Hematopoietic multipotent progenitor cell treated with erythropoietin and hydrocortisone succinate and interleukin-3 and kit ligand, for 15 days (in vitro differentiated cells): ENCODE measurements at regions not wholly inside any gene's neighbourhood (a gene's known extent, or its start where the extent isn't known, plus 50 kb on each side); places are given as distances from the start of the nearest gene placed in this dataset.

Source experiments
- DNase-seq: peaks from one replicate; pipeline ENCODE4 v3.0.0-alpha.2; 2015; ENCODE audit warnings: low spot score

- no peak for DNase-seq
Observed at GRCh38 chr7:131226514-131226865, 101.2 kb upstream of the MKLN1 start.

DNA sequence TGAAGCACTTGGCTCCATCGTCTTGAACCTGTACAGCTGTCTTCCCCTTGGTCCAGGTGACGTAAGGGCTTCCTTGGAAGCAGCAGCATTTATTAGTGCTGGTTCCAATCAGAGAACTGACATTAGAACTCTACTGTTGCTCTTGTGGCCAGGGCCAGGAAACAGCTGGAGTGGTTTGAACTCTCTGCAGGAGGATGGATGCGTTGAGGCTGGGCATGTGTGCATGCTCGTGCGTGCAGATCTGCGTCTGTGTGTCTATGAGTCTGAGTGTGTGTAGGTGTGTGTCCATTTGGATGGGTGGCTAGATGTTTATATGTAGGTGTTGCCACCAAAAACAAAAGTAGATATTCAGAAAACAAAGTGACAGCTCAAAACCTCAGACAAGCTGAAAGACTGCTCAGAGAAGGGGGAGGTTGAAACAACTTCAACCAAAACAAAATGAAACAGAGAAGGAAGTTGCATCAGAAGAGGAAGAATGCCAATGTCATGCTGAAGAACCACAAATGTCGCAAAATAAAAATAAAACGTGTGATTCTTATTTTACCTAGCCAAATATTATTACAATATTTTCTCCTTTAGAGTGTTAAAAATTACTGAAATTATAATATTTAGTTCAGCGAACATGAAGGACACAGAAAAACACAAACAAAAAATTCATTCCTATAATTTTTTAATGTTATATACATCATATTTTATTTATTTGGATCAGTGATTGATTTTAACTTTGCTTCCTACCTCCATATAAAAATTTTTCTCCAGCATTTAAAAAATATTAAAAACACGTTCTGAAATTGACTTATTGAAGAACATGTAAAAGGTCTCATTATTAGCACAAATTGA is 96.1 kb upstream of the MKLN1 start:
- no peak for DNase-seq

DNA sequence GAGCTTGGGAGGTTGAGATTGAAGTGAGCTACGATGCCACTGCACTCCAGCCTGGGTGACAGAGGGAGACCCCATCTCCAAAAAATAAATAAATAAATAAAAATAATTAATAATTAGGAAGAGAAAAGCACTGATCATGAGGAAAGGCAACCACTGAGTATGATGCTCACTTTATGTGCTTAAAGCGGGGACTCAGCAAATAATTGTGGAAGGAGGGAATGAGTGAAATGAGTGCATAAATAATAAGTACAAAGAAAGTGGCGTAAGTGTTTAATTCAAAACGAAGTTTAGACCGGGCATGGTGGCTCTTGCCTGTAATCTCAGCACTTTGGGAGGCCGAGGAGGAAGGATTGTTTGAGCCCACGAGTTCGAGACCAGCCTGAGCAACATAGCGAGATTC is 94.9 kb upstream of the MKLN1 start:
- DNase-seq = no peak

DNA sequence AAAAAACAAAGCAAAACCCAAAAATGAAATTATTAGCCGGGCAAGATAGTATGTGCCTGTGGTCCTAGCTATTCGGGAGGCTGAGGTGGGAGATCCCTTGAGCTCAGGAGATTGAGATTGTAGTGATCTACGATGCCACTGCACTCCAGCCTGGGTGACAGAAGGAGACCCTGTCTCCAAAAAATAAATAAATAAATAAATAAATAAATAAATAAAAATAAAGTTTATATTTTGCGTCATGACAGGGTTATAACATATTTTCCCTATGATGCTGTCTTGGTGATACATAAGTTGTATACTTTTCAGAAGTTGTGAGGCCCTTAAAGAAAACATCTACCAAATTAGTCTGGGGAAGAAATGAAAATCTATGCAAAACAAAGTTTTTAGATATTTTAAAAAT is 94.5 kb upstream of the MKLN1 start:
- no peak for DNase-seq

DNA sequence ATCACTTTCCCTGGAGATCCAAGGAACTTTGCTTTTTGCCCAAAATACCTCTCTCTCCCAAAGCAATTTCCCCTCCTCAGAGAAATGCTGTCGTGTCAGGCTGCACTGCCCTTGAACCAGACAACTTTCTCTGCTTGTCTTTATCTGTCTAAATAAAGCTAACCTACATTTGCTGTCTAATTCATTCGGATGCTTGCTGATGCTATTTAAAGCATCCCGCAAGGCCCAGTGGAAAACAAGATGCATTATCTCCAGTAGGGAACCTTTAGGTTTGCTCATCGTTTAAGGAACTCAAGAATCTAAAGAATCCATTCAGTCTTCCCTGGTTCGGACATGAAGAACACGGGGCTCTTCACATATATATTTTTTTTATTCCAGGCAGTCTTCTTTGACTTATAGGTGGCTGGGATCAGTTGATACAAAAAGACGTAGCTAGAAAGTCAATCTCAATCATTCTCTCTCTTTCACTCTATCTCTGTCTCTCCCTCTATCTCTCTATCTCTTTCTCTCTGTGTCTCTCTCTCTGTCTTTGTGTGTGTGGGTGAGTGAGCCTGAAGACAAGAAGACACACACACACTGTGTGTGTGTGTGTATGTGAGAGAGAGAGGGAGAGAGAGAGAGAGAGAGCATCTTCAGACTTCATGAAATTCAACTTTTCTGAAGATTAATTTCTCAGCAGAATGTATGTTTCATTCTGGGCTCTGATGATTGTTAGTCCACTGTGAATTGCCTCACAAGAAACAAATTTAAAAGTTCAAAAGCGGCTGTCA is 92.8 kb upstream of the MKLN1 start:
- no peak for DNase-seq

DNA sequence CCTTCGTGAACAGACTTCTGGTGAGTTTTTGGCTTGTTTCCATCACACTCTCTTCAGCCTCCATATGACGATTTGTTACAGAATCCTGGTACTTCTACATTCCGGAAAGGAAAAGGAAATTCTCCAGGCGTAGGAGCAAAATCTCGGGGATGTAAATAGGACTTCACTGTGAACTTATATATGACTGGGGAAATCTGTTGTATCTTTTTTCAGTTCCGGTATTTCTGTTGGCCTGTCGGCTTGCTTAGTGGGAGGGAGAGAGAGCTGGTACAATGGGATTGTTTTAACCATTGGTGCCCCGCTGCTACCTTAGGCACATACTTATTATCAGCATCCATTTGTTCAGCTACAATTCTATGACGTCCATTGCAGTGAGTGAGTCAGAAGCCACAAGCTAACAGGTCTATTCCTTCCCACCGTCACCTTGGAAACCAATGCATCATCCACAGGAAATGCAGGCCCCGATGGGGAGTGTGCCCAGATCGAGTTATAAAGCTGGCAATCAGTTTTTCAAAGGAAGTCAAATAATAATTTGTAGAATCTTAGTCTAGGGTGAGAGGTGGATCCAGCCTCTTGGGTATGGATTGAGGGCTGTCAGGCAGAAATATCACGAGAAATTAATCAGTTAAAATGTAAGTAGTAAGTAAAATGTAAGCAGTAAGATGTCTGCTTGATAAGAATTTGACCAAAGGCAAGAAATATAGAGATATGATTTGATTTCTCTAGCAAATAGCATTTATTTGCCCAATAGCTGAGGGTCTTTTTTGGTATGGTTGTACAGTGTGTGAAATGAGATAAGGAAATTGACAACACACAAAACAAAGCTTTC is 92.0 kb upstream of the MKLN1 start:
- DNase-seq = no peak

GRCh38 chr7:131236318-131236672 is 91.4 kb upstream of the MKLN1 start:
- DNase-seq = no peak

DNA sequence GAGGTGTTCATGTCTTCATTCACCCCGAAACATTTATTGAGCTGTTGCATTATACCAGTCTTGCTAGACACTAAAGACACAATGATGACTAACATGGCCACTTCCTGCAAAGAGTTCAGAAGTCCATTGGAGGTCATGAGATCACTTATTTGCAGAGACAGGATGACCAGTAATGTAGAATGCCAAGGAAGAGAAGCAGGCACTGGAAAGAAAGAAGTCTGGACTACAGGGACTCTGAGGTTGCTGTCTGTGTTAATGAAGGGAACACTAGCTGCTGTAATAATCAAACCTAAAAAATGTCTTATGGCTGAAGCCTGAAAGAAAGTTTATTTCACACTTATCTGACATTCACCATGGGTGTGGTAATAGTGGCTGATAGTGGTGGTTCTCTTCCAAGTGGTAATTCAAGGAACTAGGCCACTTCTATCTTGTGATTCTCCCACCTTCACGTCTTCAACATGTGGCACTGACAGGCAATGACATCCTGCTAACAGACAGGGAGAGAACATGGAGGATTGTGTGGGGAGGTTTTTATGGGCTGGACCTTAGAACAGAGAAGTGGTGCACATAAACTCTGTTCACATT is 89.2 kb upstream of the MKLN1 start:
- no peak for DNase-seq

DNA sequence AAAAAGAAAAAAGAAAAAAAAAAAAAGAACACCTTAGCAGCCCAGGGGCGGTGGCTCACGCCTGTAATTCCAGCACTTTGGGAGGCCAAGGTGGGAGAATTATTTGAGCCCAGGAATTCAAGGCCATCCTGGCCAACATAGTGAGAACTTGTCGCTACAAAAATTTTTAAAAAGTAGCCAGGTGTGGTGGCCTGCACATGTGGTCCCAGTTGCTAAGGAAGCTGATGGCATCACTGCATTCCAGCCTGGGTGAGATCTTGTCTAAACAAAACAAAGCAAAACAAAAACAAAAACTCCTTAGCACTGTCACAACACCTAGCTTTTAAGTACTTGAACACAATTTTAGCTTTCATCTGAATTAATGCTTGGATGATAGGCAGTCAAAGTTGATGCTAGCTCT is 86.3 kb upstream of the MKLN1 start:
- DNase-seq = no peak

DNA sequence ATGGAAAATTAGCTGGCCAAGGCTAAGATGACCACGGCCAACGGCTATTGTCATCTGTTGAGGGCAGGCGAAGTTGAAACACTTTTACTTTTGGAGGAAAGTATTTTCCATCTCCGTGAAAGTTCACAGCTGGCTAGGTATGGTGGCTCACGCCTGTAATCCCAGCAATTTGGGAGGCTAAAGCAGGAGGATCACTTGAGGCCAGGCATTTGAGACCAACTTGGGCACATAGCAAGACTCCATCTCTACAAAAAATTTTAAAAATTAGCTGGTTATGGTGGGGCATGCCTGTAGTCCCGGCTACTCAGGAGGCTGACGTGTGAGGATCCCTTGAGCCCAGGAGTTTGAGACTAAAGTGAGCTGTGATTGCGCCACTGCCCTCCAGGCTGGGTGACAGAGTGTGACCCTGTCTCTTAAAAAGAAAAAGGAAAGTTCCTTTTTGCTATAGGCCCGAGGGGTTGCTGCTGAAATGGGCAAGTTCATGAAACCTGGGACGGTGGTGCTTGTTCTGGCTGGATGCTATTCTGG is 85.5 kb upstream of the MKLN1 start:
- no peak for DNase-seq

DNA sequence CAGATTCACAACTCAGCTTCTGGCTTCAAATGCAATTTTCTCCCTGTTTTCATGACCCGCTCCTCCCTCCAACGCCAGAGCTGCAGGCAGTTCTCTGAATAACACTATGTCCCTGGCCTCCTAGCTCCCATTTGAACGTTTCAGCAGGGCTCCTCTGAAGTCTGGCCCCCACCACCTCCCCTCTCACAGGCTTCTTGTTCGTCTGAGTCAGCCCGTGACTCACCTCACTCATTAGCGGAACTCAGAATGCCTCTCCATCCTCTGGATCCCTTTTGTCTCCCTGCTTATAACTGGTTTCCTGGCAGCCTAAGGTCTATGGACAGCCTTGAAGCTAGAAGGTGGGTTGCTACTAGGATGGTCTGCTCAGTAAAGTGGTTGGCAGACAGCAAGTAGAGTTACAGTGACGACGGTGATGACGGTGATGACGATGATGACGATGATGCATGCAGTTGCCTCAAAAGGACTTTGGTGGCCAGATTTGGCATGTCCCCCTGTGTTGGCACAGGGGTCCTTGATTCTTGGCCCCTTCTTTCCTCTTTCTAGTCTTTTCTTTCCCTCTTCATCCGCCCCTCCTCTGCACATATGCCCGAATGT is 83.3 kb upstream of the MKLN1 start:
- no peak for DNase-seq

- DNase-seq = no peak
Observed at GRCh38 chr7:131249003-131249402, 78.7 kb upstream of the MKLN1 start.

DNA sequence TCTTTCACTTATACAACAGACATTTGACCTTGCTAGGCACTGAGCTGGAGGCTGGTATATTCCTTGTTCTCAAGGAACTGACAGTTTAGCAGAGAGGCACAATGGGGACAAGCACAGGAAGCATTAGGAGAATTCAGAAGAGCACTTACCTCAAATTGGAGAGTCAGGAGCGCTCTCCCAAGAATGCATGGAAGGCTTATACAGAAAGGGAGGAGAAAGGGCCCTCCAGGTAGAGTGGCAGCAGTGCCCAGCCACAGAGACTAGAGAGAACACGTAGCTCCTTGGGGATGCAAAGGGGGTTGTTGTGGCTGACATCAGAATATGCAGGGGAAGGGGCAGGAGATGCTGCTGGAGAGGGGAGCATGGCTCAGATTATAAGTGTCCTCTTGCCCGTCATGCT is 78.2 kb upstream of the MKLN1 start:
- no peak for DNase-seq

DNA sequence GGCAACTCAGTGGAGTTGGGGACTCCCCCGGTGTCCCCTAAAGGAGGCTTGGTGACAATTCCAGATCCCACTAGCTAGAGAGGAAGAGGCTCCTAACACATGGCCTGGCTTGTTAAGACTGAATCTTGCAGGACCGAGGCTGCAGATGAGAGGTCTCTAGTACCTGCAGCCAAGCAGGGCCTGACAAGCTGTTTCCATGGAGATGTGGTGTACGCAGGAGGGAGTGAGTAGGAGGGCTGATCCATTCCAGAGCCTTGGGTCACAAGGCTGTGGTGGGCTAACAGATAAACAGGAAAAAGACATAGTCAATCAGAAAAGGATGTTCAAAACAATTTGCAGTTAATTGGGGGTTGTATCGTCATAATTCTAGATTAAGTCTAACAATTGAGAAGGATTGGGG is 77.3 kb upstream of the MKLN1 start:
- no peak for DNase-seq

- no peak for DNase-seq
Observed at GRCh38 chr7:131251371-131251770, 76.3 kb upstream of the MKLN1 start.

- no peak for DNase-seq
Observed at GRCh38 chr7:131252976-131253375, 74.7 kb upstream of the MKLN1 start.

- no peak for DNase-seq
Observed at GRCh38 chr7:131254211-131254610, 73.5 kb upstream of the MKLN1 start.

DNA sequence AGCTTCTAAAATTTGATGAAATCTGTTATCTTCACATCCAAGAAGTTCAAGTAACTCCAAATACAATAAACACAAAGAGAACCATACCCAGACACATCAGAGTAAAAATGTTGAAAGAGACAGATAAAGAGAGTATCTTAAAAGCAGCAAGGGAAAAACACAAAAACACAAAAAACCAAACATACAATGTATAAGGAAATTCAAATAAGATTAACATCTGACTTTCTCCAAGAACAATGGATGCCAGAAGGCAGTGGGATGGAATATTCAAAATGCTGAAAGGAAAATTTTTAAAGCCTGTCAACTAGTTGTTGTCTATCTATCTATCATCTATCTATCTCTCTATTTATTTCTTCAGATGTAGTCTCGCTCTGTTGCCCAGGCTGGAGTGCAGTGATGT is 72.4 kb upstream of the MKLN1 start:
- DNase-seq = no peak

- DNase-seq = no peak
Observed at GRCh38 chr7:131261476-131261994, 66.1 kb upstream of the MKLN1 start.

- DNase-seq = no peak
Observed at GRCh38 chr7:131265227-131265626, 62.4 kb upstream of the MKLN1 start.

DNA sequence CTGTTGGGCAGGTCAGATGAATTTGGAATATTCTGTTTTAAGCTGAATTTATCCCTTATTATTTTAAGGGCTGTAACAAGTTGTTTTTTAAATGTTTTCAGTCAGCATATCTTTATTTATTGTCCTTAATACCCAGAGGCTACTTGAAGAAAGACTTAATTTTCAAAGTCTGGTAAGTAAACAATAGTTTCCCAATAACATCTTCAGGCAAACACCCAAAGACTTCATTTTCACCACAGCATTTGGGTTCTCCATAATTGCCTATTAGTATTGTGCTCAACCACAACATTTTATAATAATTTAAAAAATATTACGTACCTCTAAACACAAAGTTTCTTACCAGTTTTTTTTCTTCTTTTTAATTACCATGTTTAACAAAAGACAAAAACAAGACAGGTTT is 60.0 kb upstream of the MKLN1 start:
- DNase-seq = no peak

DNA sequence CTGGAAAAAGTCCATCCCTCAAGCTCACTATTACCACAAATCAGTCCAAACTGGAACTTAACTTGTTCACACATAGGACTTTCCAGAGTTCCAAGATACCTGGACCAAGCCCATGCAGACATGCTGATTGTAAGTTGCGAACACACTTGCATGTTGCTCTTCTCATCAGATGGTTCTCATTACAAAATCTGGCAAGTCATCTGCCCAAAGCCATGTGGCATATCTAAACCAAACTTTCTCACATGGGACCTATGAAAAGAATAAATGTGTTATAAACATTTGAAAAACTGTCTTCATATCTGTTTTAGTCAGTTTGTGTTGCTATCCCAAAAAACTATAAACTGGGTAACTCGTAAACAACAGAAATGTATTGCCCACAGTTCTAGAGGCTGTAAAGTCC is 58.8 kb upstream of the MKLN1 start:
- DNase-seq = no peak
